Sigmoid colon (tissue), 4 donors: ENCODE measurements at regions not wholly inside any gene's neighbourhood (a gene's known extent, or its start where the extent isn't known, plus 50 kb on each side); places are given as distances from the start of the nearest gene placed in this dataset.

Source experiments
- EP300 ChIP-seq, 4 donors: sonication (generic); formaldehyde crosslinking; IDR thresholded peaks; one replicate each; pipeline ENCODE4 v1.6.1; 2017; ENCODE audit warnings: antibody characterized with exemption in 4 of 4
- POLR2A ChIP-seq, 2 donors: fragments of 450-650 bp; IDR thresholded peaks; one replicate each; pipeline ENCODE4 v1.6.1; 2016; ENCODE audit warnings: antibody characterized with exemption in 2 of 2, mild to moderate bottlenecking in 2 of 2, moderate library complexity in 2 of 2
- POLR2AphosphoS5 ChIP-seq, 4 donors: sonication (generic); formaldehyde crosslinking; IDR thresholded peaks; one replicate each; pipeline ENCODE4 v1.6.1; 2017; ENCODE audit warnings: antibody characterized with exemption in 4 of 4
- TF ChIP-seq, protein P1 (sequence below), 4 experiments: fragments of 450-650 bp in 3 of 4; fragments of 200-600 bp in 1 of 4; IDR thresholded peaks; one replicate each; pipeline ENCODE4 v1.5.1; 2016 to 2019; ENCODE audit warnings: antibody characterized with exemption in 4 of 4, mild to moderate bottlenecking in 3 of 4, moderate library complexity in 2 of 4

DNA sequence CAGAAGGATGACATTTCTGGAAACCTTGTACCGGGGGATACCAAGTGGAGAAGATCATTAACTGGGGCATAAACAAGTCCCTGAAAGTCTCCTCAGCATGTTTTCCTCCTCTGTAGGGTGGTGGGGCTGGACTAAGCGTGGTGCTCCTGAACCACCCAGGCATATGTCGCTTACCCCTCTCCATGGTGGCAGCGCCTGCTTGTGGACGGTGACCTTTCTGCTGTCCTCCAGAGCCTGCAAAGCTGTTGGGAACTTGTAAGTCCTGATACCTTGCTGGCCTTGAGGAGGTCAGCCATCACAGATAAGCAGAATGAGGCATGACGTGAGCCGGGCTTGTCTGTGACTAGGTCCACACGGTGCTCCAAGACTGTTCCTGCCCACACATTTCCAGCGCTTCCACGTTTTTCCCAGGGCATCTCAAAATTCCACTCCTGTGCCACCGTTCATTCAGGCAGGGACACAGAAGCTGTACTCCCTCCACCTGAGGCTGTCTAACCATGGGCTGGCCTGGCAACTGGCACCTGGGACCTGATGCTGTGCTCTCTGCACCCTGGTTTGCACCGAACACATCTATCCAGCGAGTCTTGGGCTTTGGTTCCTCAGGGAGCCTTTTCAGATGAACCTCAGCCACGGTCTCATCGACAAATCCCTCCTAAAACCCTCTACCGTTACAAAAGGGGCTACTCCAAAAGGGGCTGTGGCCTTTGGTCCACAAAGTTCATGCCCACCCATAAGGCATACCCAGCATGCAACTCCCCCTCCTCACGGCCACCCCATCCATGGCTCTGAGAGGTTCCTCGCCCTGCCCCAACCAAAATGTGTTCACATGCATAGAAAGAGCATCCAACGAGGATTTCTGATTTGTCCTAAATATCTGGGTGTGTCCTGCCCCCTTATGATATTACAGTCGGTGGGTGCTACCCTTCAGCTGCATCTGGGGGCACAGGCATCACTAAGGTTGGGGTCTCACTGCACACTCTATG is 199.6 kb upstream of the DIO3 start:
- TF ChIP-seq, protein P1, sequence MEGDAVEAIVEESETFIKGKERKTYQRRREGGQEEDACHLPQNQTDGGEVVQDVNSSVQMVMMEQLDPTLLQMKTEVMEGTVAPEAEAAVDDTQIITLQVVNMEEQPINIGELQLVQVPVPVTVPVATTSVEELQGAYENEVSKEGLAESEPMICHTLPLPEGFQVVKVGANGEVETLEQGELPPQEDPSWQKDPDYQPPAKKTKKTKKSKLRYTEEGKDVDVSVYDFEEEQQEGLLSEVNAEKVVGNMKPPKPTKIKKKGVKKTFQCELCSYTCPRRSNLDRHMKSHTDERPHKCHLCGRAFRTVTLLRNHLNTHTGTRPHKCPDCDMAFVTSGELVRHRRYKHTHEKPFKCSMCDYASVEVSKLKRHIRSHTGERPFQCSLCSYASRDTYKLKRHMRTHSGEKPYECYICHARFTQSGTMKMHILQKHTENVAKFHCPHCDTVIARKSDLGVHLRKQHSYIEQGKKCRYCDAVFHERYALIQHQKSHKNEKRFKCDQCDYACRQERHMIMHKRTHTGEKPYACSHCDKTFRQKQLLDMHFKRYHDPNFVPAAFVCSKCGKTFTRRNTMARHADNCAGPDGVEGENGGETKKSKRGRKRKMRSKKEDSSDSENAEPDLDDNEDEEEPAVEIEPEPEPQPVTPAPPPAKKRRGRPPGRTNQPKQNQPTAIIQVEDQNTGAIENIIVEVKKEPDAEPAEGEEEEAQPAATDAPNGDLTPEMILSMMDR (IDR thresholded peaks at IDR 0.05): no peak
- TF ChIP-seq EP300 (IDR thresholded peaks at IDR 0.05) (no peak), POLR2AphosphoS5 (IDR thresholded peaks at IDR 0.05) (no peak), POLR2A (IDR thresholded peaks at IDR 0.05) (no peak)
